Cardiac muscle cell (in vitro differentiated cells and primary cell): ENCODE measurements at regions not wholly inside any gene's neighbourhood (a gene's known extent, or its start where the extent isn't known, plus 50 kb on each side); places are given as distances from the start of the nearest gene placed in this dataset.

ENCODE experiments used
- DNase-seq, 2 donors: peaks; one replicate each; pipeline versions ENCODE4 v3.0.0 to v3.0.0-alpha.2; 2010 to 2017; ENCODE audit warnings: low read depth in 1 of 2, low spot score in 1 of 2
- H3K27ac ChIP-seq: fragments of 200-600 bp; sonication (generic); 2 replicates; pipeline ENCODE4 v1.5.1; 2016
- H3K27me3 ChIP-seq: fragments of 200-600 bp; sonication (generic); 2 replicates; pipeline ENCODE4 v1.6.0; 2016; ENCODE audit warnings: control low read depth
- H3K36me3 ChIP-seq: fragments of 200-600 bp; sonication (generic); 2 replicates; pipeline ENCODE4 v1.5.1; 2016; ENCODE audit warnings: control low read depth
- H3K4me1 ChIP-seq: fragments of 200-600 bp; sonication (generic); 2 replicates; pipeline ENCODE4 v1.8.1; 2017; ENCODE audit warnings: low read depth, mild to moderate bottlenecking, mixed run types
- H3K4me3 ChIP-seq: fragments of 200-600 bp; sonication (generic); 2 replicates; pipeline ENCODE4 v1.5.1; 2016; ENCODE audit warnings: mild to moderate bottlenecking
- H3K9me3 ChIP-seq: fragments of 200-600 bp; sonication (generic); 2 replicates; pipeline ENCODE4 v1.5.1; 2017; ENCODE audit warnings: low read depth, mild to moderate bottlenecking, control low read depth
- CTCF ChIP-seq: IDR thresholded peaks from 2 replicates; pipeline ENCODE4 v1.5.1; 2012; ENCODE audit warnings: low read depth, mild to moderate bottlenecking, low read length

GRCh38 chr6:114605656-114606055, 262.8 kb upstream of the HS3ST5 start:
- H3K4me3 ChIP-seq = no peak overlapping the region
- no peaks in the 10 kb centered on the region for H3K9me3 ChIP-seq
- no peak overlapping the region for H3K27ac ChIP-seq
- no peaks in the 10 kb centered on the region for H3K4me1 ChIP-seq
- TF ChIP-seq CTCF = no peak
- DNase-seq = no peak
- H3K36me3 ChIP-seq = no peaks in the 10 kb centered on the region
- no peaks in the 10 kb centered on the region for H3K27me3 ChIP-seq

GRCh38 chr6:114600381-114600780, 257.6 kb upstream of the HS3ST5 start:
- no peak for TF ChIP-seq CTCF
- no peaks in the 10 kb centered on the region for H3K9me3 ChIP-seq

GRCh38 chr6:114595591-114595990, 252.8 kb upstream of the HS3ST5 start:
- Histone ChIP-seq H3K36me3 (no peaks in the 10 kb centered on the region), H3K9me3 (no peaks in the 10 kb centered on the region)
- DNase-seq = no peak

More at GRCh38 chr6:114600381-114600780, 257.6 kb upstream of the HS3ST5 start:
- H3K4me1 ChIP-seq = no peaks in the 10 kb centered on the region
- no peaks in the 10 kb centered on the region for H3K27me3 ChIP-seq
- H3K4me3 ChIP-seq = no peak overlapping the region
- no peak overlapping the region for H3K27ac ChIP-seq
- no peak for DNase-seq
- no peaks in the 10 kb centered on the region for H3K36me3 ChIP-seq

GRCh38 chr6:114595186-114595585, 252.4 kb upstream of the HS3ST5 start:
- Histone ChIP-seq H3K27me3 (no peaks in the 10 kb centered on the region), H3K36me3 (no peaks in the 10 kb centered on the region), H3K27ac (no peak overlapping the region), H3K9me3 (no peaks in the 10 kb centered on the region), H3K4me1 (no peaks in the 10 kb centered on the region), H3K4me3 (no peak overlapping the region)
- DNase-seq = no peak
- TF ChIP-seq CTCF = no peak

More at GRCh38 chr6:114595591-114595990, 252.8 kb upstream of the HS3ST5 start:
- no peaks in the 10 kb centered on the region for H3K4me1 ChIP-seq
- H3K4me3 ChIP-seq = no peak overlapping the region
- no peak overlapping the region for H3K27ac ChIP-seq
- TF ChIP-seq CTCF = no peak
- no peaks in the 10 kb centered on the region for H3K27me3 ChIP-seq

- Histone ChIP-seq H3K4me3 (no peak overlapping the region), H3K4me1 (no peaks in the 10 kb centered on the region), H3K27me3 (no peaks in the 10 kb centered on the region), H3K36me3 (no peaks in the 10 kb centered on the region), H3K9me3 (no peaks in the 10 kb centered on the region), H3K27ac (no peak overlapping the region)
- no peak for TF ChIP-seq CTCF
- no peak for DNase-seq
Measured at GRCh38 chr6:114592506-114592905, 249.7 kb upstream of the HS3ST5 start.

- H3K36me3 ChIP-seq = no peaks in the 10 kb centered on the region
- no peak overlapping the region for H3K27ac ChIP-seq
- no peaks in the 10 kb centered on the region for H3K27me3 ChIP-seq
- no peak overlapping the region for H3K4me3 ChIP-seq
- TF ChIP-seq CTCF = no peak
- no peak for DNase-seq
- no peaks in the 10 kb centered on the region for H3K9me3 ChIP-seq
- H3K4me1 ChIP-seq = no peaks in the 10 kb centered on the region
Measured at GRCh38 chr6:114588726-114589125, 245.9 kb upstream of the HS3ST5 start.
